ENCODE measurements at regions not wholly inside any gene's neighbourhood (a gene's known extent, or its start where the extent isn't known, plus 50 kb on each side); places are given as distances from the start of the nearest gene placed in this dataset.

GRCh38 chr2:14385043-14385442 is 247.5 kb upstream of the LRATD1 start:
- FAIRE-seq (no peak), DNase-seq (ENCODE audit: insufficient read length, low spot score) (no peak)
- TF ChIP-seq CTCF (IDR thresholded peaks at IDR 0.05; ENCODE audit: insufficient read depth, missing control alignments): peak; percentile 20

- no peak for TF ChIP-seq CTCF (IDR thresholded peaks at IDR 0.05; ENCODE audit: insufficient read depth, missing control alignments)
- DNase-seq (ENCODE audit: insufficient read length, low spot score): no peak
- no peak for FAIRE-seq
These were observed 245.2 kb upstream of the LRATD1 start for GRCh38 chr2:14387332-14387731.

- no peak for FAIRE-seq
- no peak for TF ChIP-seq CTCF (IDR thresholded peaks at IDR 0.05; ENCODE audit: insufficient read depth, missing control alignments)
- no peak for DNase-seq (ENCODE audit: insufficient read length, low spot score)
These were observed 243.8 kb upstream of the LRATD1 start for GRCh38 chr2:14388724-14389123.

GRCh38 chr2:14396533-14397083 is 235.9 kb upstream of the LRATD1 start:
- TF ChIP-seq CTCF (IDR thresholded peaks at IDR 0.05; ENCODE audit: insufficient read depth, missing control alignments): no peak
- DNase-seq (ENCODE audit: insufficient read length, low spot score) (no peak), FAIRE-seq (no peak)

GRCh38 chr2:14398641-14399040 is 233.9 kb upstream of the LRATD1 start:
- TF ChIP-seq CTCF (IDR thresholded peaks at IDR 0.05; ENCODE audit: insufficient read depth, missing control alignments): no peak
- DNase-seq (ENCODE audit: insufficient read length, low spot score): no peak
- FAIRE-seq: no peak

- no peak for DNase-seq (ENCODE audit: insufficient read length, low spot score)
- no peak for TF ChIP-seq CTCF (IDR thresholded peaks at IDR 0.05; ENCODE audit: insufficient read depth, missing control alignments)
- FAIRE-seq: no peak
These were observed 230.6 kb upstream of the LRATD1 start for GRCh38 chr2:14401873-14402272.

GRCh38 chr2:14408695-14409094 is 223.8 kb upstream of the LRATD1 start:
- DNase-seq (ENCODE audit: insufficient read length, low spot score) (no peak), FAIRE-seq (no peak)
- no peak for TF ChIP-seq CTCF (IDR thresholded peaks at IDR 0.05; ENCODE audit: insufficient read depth, missing control alignments)

Data from D721Med (cell line).